ENCODE measurements at regions not wholly inside any gene's neighbourhood (a gene's known extent, or its start where the extent isn't known, plus 50 kb on each side); places are given as distances from the start of the nearest gene placed in this dataset.
A peak's percentile ranks its signal among the peaks of the same experiment; 100 is the strongest.

DNA sequence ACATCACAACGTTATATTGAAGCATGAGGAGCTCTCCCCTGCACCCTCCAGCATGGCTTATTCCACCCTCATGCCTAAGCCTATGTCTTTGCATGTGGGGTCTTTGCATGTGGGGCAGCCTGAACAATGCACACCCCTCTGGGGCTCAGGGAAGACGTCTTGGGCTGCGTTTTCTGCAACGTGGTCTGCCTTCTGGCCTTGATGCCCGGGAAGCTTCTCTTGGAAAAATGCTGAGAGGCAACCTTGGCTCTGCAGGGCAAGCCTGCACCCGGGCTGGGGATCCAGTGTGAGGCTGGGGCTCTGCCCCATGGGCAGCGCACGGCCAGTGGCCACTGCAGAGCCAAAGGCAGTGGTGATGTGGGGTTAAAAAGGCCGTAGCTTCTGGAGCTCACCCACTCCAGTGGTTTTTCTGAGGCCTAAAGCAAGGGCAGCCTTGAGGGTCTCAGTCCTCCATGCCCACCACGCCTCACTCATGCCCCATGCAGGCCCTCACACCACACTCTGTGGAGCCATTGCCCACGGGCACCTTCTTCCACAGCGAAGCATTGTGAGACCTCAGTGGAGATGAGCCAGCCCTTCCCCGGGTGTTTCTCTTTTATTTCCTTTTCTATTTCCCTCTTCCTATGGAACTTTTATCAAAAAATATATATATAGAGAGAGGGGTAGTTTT is 112.2 kb downstream of the MRPL36 start:
- CTCF ChIA-PET = interaction anchor here (0.9 to 1.5 kb wide), 2 partner anchors 14 to 15 kb away, joined by 3 to 5 read pairs; no protein-coding TSS in a partner anchor
- DNase-seq (ENCODE audit: low spot score) = no peak
- Mint-ChIP-seq H3K27me3 (ENCODE audit: low read depth) (no peaks in the 10 kb centered on the region), H3K9me3 (peaks cover 14% of the 10 kb centered on the region), H3K27ac (no peak overlapping the region), H3K36me3 (no peaks in the 10 kb centered on the region), H3K4me3 (no peak overlapping the region), H3K4me1 (no peaks in the 10 kb centered on the region)
- POLR2A ChIA-PET = no interaction called here
- no peak for ATAC-seq
- TF ChIP-seq IRF2 (CRISPR knock-in tag; IDR thresholded peaks at IDR 0.05; ENCODE audit: borderline replicate concordance, low read depth) (no peak), SMAD4 (CRISPR knock-in tag; IDR thresholded peaks at IDR 0.05) (no peak), NFYB (CRISPR knock-in tag; conservative IDR thresholded peaks at IDR 0.05; ENCODE audit: low read depth) (no peak), ETV6 (CRISPR knock-in tag; IDR thresholded peaks at IDR 0.05) (no peak), ZNF423 (CRISPR knock-in tag; IDR thresholded peaks at IDR 0.05) (no peak), MXD4 (CRISPR knock-in tag; IDR thresholded peaks at IDR 0.05; ENCODE audit: borderline replicate concordance) (no peak), FOXP1 (CRISPR knock-in tag; IDR thresholded peaks at IDR 0.05; ENCODE audit: borderline replicate concordance) (no peak)
- TF ChIP-seq, protein P1, sequence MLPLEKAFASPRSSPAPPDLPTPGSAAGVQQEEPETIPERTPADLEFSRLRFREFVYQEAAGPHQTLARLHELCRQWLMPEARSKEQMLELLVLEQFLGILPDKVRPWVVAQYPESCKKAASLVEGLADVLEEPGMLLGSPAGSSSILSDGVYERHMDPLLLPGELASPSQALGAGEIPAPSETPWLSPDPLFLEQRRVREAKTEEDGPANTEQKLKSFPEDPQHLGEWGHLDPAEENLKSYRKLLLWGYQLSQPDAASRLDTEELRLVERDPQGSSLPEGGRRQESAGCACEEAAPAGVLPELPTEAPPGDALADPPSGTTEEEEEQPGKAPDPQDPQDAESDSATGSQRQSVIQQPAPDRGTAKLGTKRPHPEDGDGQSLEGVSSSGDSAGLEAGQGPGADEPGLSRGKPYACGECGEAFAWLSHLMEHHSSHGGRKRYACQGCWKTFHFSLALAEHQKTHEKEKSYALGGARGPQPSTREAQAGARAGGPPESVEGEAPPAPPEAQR (CRISPR knock-in tag; IDR thresholded peaks at IDR 0.05) = no peak
- TF ChIP-seq, protein P2, sequence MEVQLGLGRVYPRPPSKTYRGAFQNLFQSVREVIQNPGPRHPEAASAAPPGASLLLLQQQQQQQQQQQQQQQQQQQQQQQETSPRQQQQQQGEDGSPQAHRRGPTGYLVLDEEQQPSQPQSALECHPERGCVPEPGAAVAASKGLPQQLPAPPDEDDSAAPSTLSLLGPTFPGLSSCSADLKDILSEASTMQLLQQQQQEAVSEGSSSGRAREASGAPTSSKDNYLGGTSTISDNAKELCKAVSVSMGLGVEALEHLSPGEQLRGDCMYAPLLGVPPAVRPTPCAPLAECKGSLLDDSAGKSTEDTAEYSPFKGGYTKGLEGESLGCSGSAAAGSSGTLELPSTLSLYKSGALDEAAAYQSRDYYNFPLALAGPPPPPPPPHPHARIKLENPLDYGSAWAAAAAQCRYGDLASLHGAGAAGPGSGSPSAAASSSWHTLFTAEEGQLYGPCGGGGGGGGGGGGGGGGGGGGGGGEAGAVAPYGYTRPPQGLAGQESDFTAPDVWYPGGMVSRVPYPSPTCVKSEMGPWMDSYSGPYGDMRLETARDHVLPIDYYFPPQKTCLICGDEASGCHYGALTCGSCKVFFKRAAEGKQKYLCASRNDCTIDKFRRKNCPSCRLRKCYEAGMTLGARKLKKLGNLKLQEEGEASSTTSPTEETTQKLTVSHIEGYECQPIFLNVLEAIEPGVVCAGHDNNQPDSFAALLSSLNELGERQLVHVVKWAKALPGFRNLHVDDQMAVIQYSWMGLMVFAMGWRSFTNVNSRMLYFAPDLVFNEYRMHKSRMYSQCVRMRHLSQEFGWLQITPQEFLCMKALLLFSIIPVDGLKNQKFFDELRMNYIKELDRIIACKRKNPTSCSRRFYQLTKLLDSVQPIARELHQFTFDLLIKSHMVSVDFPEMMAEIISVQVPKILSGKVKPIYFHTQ (CRISPR knock-in tag; IDR thresholded peaks at IDR 0.05) = no peak
- TF ChIP-seq, protein P3, sequence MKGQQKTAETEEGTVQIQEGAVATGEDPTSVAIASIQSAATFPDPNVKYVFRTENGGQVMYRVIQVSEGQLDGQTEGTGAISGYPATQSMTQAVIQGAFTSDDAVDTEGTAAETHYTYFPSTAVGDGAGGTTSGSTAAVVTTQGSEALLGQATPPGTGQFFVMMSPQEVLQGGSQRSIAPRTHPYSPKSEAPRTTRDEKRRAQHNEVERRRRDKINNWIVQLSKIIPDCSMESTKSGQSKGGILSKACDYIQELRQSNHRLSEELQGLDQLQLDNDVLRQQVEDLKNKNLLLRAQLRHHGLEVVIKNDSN (CRISPR knock-in tag; IDR thresholded peaks at IDR 0.05) = no peak

DNA sequence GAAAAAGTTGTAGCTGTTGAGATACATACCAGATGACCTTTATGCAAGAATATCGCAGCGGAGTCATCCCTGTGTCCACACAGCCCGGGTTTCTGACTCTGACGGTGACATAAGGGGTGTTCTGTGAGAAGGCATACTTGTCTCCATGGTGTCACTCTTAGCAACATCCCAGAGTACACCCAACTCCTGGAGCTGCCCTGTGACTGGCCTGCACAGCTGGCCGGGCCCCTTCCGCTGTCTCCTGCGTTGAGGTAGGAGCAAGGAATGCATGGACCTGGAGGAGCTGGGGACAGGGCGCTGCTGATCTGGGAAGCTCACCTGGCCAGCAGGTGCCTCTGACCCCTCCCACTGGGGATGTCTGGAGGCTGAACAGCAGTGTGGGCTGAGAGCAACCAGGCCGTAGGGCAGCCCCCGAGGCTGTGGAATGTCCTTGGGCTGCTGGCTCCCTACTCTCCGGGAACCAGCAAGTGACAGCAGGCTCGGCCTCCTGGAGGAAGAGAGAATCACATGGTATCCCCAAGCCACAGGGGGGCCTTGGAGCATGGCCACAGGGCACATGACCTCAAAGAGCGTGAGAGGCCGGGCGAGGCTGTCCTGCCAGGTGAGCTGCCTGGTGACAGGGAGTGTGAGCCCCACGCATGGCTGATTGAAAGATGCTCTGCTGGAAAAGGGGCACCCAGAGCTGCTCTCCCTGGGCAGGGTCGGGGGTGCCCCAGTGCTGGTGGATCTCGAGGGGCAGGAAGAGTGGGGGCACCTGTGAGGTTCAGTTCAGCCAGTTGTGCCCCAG is 113.4 kb downstream of the MRPL36 start:
- TF ChIP-seq TEAD1 (CRISPR knock-in tag; IDR thresholded peaks at IDR 0.05) (no peak), RELA (CRISPR knock-in tag; IDR thresholded peaks at IDR 0.05; ENCODE audit: borderline replicate concordance) (no peak), ZNF423 (CRISPR knock-in tag; IDR thresholded peaks at IDR 0.05) (no peak)
- TF ChIP-seq, protein P4, sequence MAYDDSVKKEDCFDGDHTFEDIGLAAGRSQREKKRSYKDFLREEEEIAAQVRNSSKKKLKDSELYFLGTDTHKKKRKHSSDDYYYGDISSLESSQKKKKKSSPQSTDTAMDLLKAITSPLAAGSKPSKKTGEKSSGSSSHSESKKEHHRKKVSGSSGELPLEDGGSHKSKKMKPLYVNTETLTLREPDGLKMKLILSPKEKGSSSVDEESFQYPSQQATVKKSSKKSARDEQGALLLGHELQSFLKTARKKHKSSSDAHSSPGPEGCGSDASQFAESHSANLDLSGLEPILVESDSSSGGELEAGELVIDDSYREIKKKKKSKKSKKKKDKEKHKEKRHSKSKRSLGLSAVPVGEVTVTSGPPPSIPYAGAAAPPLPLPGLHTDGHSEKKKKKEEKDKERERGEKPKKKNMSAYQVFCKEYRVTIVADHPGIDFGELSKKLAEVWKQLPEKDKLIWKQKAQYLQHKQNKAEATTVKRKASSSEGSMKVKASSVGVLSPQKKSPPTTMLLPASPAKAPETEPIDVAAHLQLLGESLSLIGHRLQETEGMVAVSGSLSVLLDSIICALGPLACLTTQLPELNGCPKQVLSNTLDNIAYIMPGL (CRISPR knock-in tag; IDR thresholded peaks at IDR 0.05) = no peak
- TF ChIP-seq, protein P5, sequence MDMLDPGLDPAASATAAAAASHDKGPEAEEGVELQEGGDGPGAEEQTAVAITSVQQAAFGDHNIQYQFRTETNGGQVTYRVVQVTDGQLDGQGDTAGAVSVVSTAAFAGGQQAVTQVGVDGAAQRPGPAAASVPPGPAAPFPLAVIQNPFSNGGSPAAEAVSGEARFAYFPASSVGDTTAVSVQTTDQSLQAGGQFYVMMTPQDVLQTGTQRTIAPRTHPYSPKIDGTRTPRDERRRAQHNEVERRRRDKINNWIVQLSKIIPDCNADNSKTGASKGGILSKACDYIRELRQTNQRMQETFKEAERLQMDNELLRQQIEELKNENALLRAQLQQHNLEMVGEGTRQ (CRISPR knock-in tag; IDR thresholded peaks at IDR 0.05) = peak; percentile 38; the same call in 1 of the 2 replicates
- H3K27ac Mint-ChIP-seq = no peak overlapping the region
- no peaks in the 10 kb centered on the region for H3K4me1 Mint-ChIP-seq
- ATAC-seq = peak; percentile 55
- H3K27me3 Mint-ChIP-seq (ENCODE audit: low read depth) = no peaks in the 10 kb centered on the region
- ChIA-PET CTCF (interaction anchor here (0.6 to 1.5 kb wide), 4 partner anchors 13 to 78 kb away, joined by 3 to 5 read pairs (median 3); no protein-coding TSS in a partner anchor), POLR2A (no interaction called here)
- no peak overlapping the region for H3K4me3 Mint-ChIP-seq
- no peaks in the 10 kb centered on the region for H3K36me3 Mint-ChIP-seq
- peaks cover 14% of the 10 kb centered on the region for H3K9me3 Mint-ChIP-seq
- no peak for DNase-seq (ENCODE audit: low spot score)

Measured in WTC11 (cell line).